ENCODE measurements at regions not wholly inside any gene's neighbourhood (a gene's known extent, or its start where the extent isn't known, plus 50 kb on each side); places are given as distances from the start of the nearest gene placed in this dataset.

DNA sequence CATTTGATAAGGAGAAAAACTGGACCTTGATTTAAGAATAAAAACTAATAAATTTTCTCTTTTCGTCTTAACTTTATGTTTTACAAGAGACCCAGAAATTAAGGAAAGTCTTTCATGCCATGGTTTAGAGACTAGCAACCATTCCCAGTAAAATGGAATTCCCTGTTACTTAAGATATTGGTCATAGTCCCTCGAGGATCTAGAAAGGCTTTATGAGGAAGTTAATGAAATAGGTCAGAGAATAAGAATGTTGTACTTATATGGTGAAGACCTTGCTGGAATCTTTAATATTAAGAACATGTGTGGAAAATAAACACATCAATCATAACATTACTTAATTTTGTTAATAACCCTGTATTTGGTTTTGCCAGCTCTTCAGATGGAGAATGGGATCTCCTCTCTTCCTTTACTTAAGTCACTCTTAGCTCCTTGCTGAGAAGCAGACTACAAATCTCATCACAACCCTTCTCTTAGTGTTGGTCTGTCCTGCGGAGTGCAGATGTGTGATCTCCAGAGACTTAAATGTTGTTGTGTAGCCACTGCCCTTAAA is 382.9 kb downstream of the QKI start:
- no peaks in the 10 kb centered on the region for H4K20me1 ChIP-seq (ENCODE audit: control insufficient read depth, insufficient read depth, insufficient read length)
- H3K23ac ChIP-seq (ENCODE audit: insufficient read length, low read depth, low read length) = no peak overlapping the region
- H3K9me3 ChIP-seq (ENCODE audit: control insufficient read depth, low read depth, low read length) = no peaks in the 10 kb centered on the region
- no peak overlapping the region for H4K8ac ChIP-seq (replicated peaks; ENCODE audit: insufficient read length, low read depth, low read length)
- H4K91ac ChIP-seq (ENCODE audit: insufficient read length, low read depth, low read length) = no peak overlapping the region
- no peak overlapping the region for H4K5ac ChIP-seq (ENCODE audit: insufficient read length, low read depth, low read length)
- no peak overlapping the region for H2BK20ac ChIP-seq (ENCODE audit: low read depth, low read length, poor library complexity, severe bottlenecking)
- no peaks in the 10 kb centered on the region for H3K27me3 ChIP-seq (ENCODE audit: insufficient read depth, low read length)
- no peak overlapping the region for H2AK5ac ChIP-seq (ENCODE audit: insufficient read length, low read length)
- no peak overlapping the region for H3K27ac ChIP-seq (ENCODE audit: insufficient read length, low read depth, low read length)
- H2BK120ac ChIP-seq (ENCODE audit: low read depth, low read length, poor library complexity, severe bottlenecking) = no peak overlapping the region
- no peak overlapping the region for H3K18ac ChIP-seq (ENCODE audit: insufficient read length, low read depth, low read length)
- no peak overlapping the region for H3K4me2 ChIP-seq (ENCODE audit: insufficient read depth, insufficient read length, low read length)
- H3K4ac ChIP-seq (ENCODE audit: low read depth, low read length) = no peak overlapping the region
- H3K23me2 ChIP-seq (ENCODE audit: insufficient read length, low read depth, low read length, poor library complexity, severe bottlenecking) = no peaks in the 10 kb centered on the region
- no peak overlapping the region for H3K14ac ChIP-seq (ENCODE audit: insufficient read depth, low read length)
- Mint-ChIP-seq H3K27me3 (ENCODE audit: low read depth) (no peaks in the 10 kb centered on the region), H3K9me3 (0 out of 5 replicates have a peak, but pooled peaks cover 0 to 1% of the 10 kb centered on the region in 2 experiments), H3K27ac (no peak overlapping the region), H3K4me1 (peaks cover 15 to 16% of the 10 kb centered on the region in 2 experiments), H3K36me3 (ENCODE audit: insufficient read depth in 1 of 3, low read depth in 3 of 3) (no peaks in the 10 kb centered on the region), H3K4me3 (no peak overlapping the region)
- H3T11ph ChIP-seq (ENCODE audit: low read length) = no peak overlapping the region
- no peak overlapping the region for H2BK5ac ChIP-seq (ENCODE audit: insufficient read length, low read length)
- DNase-seq = no peak
- TF ChIP-seq, protein P1, sequence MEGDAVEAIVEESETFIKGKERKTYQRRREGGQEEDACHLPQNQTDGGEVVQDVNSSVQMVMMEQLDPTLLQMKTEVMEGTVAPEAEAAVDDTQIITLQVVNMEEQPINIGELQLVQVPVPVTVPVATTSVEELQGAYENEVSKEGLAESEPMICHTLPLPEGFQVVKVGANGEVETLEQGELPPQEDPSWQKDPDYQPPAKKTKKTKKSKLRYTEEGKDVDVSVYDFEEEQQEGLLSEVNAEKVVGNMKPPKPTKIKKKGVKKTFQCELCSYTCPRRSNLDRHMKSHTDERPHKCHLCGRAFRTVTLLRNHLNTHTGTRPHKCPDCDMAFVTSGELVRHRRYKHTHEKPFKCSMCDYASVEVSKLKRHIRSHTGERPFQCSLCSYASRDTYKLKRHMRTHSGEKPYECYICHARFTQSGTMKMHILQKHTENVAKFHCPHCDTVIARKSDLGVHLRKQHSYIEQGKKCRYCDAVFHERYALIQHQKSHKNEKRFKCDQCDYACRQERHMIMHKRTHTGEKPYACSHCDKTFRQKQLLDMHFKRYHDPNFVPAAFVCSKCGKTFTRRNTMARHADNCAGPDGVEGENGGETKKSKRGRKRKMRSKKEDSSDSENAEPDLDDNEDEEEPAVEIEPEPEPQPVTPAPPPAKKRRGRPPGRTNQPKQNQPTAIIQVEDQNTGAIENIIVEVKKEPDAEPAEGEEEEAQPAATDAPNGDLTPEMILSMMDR (conservative IDR thresholded peaks at IDR 0.05) = no peak
- H3K79me1 ChIP-seq (ENCODE audit: insufficient read depth, low read depth, low read length, poor library complexity, severe bottlenecking) = no peaks in the 10 kb centered on the region
- WGBS (ENCODE audit: extremely low coverage, insufficient read length, low lambda C conversion rate) = no CpG with 5 or more reads among the region's 3 CpGs
- no peak overlapping the region for H3K56ac ChIP-seq (ENCODE audit: insufficient read length, low read depth, low read length)
- no peak overlapping the region for H2BK15ac ChIP-seq (ENCODE audit: low read depth, low read length)
- no peaks in the 10 kb centered on the region for H3K79me2 ChIP-seq (ENCODE audit: insufficient read depth, low read length)
- H3K9ac ChIP-seq (ENCODE audit: extremely low read depth, insufficient read length, low read length) = no peak overlapping the region
- H2AFZ ChIP-seq (ENCODE audit: low read length) = no peak overlapping the region
- H2BK12ac ChIP-seq (ENCODE audit: insufficient read length, low read depth, low read length) = no peak overlapping the region
- H3K4me1 ChIP-seq (ENCODE audit: insufficient read depth, low read length) = no peaks in the 10 kb centered on the region

Measured in H9 (cell line).